COLO668 (cell line): ENCODE measurements at regions not wholly inside any gene's neighbourhood (a gene's known extent, or its start where the extent isn't known, plus 50 kb on each side); places are given as distances from the start of the nearest gene placed in this dataset.

ENCODE experiments used
- DNase-seq: peaks from one replicate; lab custom pipeline; 2025; ENCODE audit not compliant: unreplicated experiment; lab: John Stamatoyannopoulos, UW

DNA sequence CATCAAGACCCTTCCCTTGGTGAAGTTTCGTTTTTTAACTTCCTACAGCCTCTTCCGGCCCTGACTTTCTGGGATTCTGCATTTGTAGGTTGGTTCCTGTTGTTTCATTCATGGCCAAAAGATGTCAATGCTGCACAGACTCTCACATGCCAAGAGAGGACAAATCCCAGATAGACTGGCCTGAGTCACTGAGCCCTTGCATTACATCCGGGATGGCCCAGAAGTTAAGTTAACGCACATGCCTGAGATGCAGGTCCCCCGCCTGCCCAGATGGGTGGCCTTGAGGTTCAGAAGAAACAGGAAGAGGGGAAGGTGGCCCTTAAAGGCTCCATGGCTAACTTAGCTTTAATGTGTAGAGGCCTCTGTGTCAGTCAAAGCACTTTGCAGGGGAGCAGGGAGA is 51.6 kb upstream of the SRGAP3 start:
- DNase-seq, result no peak

DNA sequence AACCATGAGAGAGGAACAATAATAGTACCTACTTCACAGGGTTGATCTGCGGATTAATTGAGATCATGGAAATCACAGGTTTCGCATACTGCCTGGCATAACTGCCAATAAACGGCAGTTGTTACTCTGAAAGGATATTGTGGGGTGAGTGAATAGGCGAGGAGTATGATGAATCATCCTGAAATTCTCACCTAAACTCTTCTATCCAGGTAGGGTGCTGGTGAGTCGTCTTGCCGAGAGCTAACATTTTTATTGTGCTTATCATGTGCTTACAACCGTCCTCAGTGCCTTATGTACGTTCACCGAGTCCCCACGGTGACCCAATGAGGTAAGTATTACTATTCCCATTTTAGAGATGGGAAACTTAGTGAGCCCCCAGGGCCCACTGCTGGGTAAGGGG is 52.4 kb upstream of the SRGAP3 start:
- DNase-seq, result no peak

- DNase-seq, result peak; percentile 72
Observed at GRCh38 chr3:9302425-9303181, 53.2 kb upstream of the SRGAP3 start.

GRCh38 chr3:9308298-9308990 is 54.4 kb upstream of the THUMPD3 start:
- no peak for DNase-seq

DNA sequence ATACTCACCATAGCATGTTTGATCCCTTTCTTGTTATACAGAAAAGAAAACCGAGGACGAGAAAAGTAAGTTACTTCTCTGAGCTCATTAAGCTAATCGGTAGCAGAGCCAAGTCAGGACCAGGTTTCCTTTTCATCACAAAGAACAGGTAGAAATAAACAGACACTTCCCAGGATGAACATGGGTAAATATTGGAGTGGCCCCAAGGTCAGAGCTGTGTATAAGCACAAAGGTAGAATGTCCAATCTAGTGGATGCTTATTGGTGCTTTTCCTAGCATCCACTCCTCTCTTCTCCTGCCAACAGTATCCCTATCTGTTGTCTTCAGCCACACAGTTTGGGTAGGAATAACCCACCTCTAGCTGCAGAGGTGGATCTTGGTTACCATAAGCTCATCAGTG is 52.8 kb upstream of the THUMPD3 start:
- DNase-seq, result no peak

DNA sequence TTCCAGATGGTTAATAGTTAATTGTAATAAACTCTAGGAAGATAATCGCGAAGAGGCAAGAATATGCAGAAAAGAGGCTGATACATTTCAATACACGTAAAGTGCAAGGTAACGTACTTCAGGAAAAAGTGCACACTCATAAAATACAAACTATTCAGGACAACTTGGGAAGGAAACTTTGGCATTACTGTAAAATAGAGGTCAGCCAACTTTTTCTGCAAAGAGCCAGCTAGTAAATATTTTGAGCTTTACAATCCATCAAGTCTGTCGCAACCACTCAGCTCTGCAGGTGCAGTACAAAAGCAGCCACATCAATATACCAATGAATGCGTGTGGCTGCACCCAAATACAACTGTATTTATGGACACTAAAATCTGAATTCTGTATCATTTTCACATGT is 51.6 kb upstream of the THUMPD3 start:
- no peak for DNase-seq
